NB4 (cell line): ENCODE measurements at regions not wholly inside any gene's neighbourhood (a gene's known extent, or its start where the extent isn't known, plus 50 kb on each side); places are given as distances from the start of the nearest gene placed in this dataset.
"Not testable (repeated sequence)": the region's sequence is repeated elsewhere in the genome, so short reads cannot be mapped to it uniquely, and the experiment has no call there.

Experiments
- DNase-seq: peaks from one replicate; pipeline ENCODE4 v3.0.0; 2010; ENCODE audit warnings: low read depth
- H3K4me3 ChIP-seq: one replicate; pipeline ENCODE4 v1.5.1; 2011; ENCODE audit warnings: mild to moderate bottlenecking, low read depth, low read length, moderate library complexity
- MAX ChIP-seq: IDR thresholded peaks from 2 replicates; pipeline ENCODE4 v1.6.1; 2011; ENCODE audit warnings: low read depth, low read length
- MYC ChIP-seq: IDR thresholded peaks from 2 replicates; pipeline ENCODE4 v1.6.1; 2011; ENCODE audit warnings: low read depth, low read length
- POLR2A ChIP-seq: IDR thresholded peaks from 2 replicates; pipeline ENCODE4 v1.6.1; 2011; ENCODE audit warnings: mild to moderate bottlenecking; ENCODE audit not compliant: insufficient read length; ENCODE audit errors: extremely low read depth
- TF ChIP-seq, protein P1 (sequence below): IDR thresholded peaks from one replicate; pipeline ENCODE4 v1.5.1; 2012; ENCODE audit warnings: low read depth, low read length

- TF ChIP-seq, protein P1, sequence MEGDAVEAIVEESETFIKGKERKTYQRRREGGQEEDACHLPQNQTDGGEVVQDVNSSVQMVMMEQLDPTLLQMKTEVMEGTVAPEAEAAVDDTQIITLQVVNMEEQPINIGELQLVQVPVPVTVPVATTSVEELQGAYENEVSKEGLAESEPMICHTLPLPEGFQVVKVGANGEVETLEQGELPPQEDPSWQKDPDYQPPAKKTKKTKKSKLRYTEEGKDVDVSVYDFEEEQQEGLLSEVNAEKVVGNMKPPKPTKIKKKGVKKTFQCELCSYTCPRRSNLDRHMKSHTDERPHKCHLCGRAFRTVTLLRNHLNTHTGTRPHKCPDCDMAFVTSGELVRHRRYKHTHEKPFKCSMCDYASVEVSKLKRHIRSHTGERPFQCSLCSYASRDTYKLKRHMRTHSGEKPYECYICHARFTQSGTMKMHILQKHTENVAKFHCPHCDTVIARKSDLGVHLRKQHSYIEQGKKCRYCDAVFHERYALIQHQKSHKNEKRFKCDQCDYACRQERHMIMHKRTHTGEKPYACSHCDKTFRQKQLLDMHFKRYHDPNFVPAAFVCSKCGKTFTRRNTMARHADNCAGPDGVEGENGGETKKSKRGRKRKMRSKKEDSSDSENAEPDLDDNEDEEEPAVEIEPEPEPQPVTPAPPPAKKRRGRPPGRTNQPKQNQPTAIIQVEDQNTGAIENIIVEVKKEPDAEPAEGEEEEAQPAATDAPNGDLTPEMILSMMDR: no peak
- TF ChIP-seq MAX (no peak), MYC (no peak), POLR2A (no peak)
- H3K4me3 ChIP-seq: no peak overlapping the region
- no peak for DNase-seq
These were observed 906.9 kb upstream of the TMEFF2 start for GRCh38 chr2:193101591-193101990.

DNA sequence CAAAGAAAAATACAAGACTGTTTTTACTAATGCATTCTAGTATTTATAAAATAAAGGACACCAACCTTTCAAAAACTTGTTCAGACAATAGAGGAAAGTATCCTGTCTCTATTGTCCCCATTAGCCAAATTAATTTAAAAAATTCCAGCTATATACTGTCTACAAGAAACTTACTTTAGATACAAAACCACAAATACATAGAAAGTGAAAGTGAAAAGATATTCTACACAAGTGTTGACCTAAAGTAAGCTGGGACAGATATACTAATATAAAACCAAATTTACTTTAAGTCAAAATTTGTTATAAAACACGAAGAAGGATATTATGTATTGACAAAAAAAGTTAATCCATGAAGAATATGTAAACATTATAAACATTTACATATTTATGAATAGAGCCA is 893.3 kb upstream of the TMEFF2 start:
- TF ChIP-seq, protein P1: no peak
- TF ChIP-seq MYC (no peak), POLR2A (no peak), MAX (no peak)
- no peak overlapping the region for H3K4me3 ChIP-seq
- no peak for DNase-seq

DNA sequence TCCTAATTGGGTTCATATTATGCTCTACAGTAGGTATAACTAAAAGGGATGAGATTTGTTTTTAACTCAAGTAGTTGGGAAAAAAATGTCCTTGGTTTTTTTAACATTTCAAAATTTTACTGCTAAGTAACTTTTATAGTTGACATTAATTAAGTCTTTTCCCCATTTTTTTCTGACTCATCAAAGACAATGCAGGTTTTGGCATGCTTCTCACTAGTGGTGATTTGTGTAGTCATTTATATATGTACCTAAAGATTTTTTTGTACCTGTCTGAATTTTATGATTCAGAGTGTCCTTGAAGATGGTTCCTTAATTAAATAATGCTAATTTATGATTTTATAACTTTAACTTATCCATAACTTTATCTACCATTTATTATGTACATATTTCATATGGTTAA is 882.3 kb upstream of the TMEFF2 start:
- TF ChIP-seq POLR2A (no peak), MAX (no peak), MYC (no peak)
- TF ChIP-seq, protein P1: no peak
- no peak for DNase-seq
- H3K4me3 ChIP-seq: no peak overlapping the region

DNA sequence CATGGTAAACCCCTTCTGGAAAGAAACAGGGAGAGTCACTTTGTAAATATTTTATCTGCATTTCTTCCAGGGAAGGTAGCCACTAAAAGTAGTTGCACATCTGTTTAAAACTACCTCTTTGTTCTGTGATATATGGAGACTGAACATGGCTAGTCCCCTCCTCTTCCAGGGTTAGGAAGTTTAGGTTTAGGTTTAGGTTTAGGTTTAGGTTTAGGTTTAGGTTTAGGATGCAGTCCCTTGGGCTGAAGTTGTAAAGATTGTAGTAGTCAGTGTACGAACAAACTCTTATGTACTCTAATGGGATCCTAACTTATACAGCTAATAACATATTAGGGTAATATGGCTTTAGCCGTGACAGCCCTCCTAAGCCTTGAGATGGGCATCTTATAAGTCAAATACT is 880.2 kb upstream of the TMEFF2 start:
- DNase-seq: no peak
- no peak for TF ChIP-seq POLR2A
- TF ChIP-seq, protein P1: no peak
- TF ChIP-seq MAX: no peak
- no peak for TF ChIP-seq MYC
- no peak overlapping the region for H3K4me3 ChIP-seq

- no peak overlapping the region for H3K4me3 ChIP-seq
- TF ChIP-seq POLR2A: no peak
- no peak for TF ChIP-seq MYC
- no peak for TF ChIP-seq MAX
- TF ChIP-seq, protein P1: no peak
- no peak for DNase-seq
These were observed 877.9 kb upstream of the TMEFF2 start for GRCh38 chr2:193072647-193073046.

- DNase-seq, H3K4me3 ChIP-seq: not testable (repeated sequence)
These were observed 830.8 kb upstream of the TMEFF2 start for GRCh38 chr2:193025556-193025955.
